GM23338 (cell line): ENCODE measurements at regions not wholly inside any gene's neighbourhood (a gene's known extent, or its start where the extent isn't known, plus 50 kb on each side); places are given as distances from the start of the nearest gene placed in this dataset.

Experiments used
- CREB1 ChIP-seq: fragments of 250-450 bp; sonication (Bioruptor Pico); IDR thresholded peaks from 2 replicates; pipeline ENCODE4 v1.5.0; 2020; ENCODE audit warnings: low read depth, mild to moderate bottlenecking, moderate library complexity
- CTCF ChIP-seq, 2 experiments: fragments of 200-600 bp in 1 of 2; sonication (generic) in 1 of 2; conservative IDR thresholded peaks; 2 replicates each; pipeline versions ENCODE4 v1.5.1 to v1.6.1; 2016 to 2017; ENCODE audit warnings: antibody characterized with exemption in 2 of 2, low read depth in 2 of 2, mild to moderate bottlenecking in 2 of 2, moderate library complexity in 1 of 2
- ETS1 ChIP-seq: IDR thresholded peaks from 2 replicates; pipeline ENCODE4 v1.6.1; 2016; ENCODE audit warnings: antibody characterized with exemption
- EZH2 ChIP-seq: fragments of 200-600 bp; sonication (generic); IDR thresholded peaks from one replicate; pipeline ENCODE4 v1.8.0; 2017; ENCODE audit warnings: antibody characterized with exemption, mild to moderate bottlenecking, low read depth; ENCODE audit not compliant: unreplicated experiment
- EZH2phosphoT487 ChIP-seq: fragments of 200-600 bp; sonication (generic); IDR thresholded peaks from one replicate; pipeline ENCODE4 v1.8.1; 2018; ENCODE audit warnings: antibody characterized with exemption; ENCODE audit not compliant: unreplicated experiment
- JUNB ChIP-seq: IDR thresholded peaks from one replicate; pipeline ENCODE4 v1.6.1; 2016; ENCODE audit warnings: antibody characterized with exemption; ENCODE audit not compliant: unreplicated experiment
- NANOG ChIP-seq: IDR thresholded peaks from 2 replicates; pipeline ENCODE4 v1.6.1; 2016; ENCODE audit warnings: antibody characterized with exemption, borderline replicate concordance
- POLR2AphosphoS5 ChIP-seq: IDR thresholded peaks from 2 replicates; pipeline ENCODE4 v1.6.1; 2016; ENCODE audit warnings: antibody characterized with exemption, low read depth
- REST ChIP-seq: IDR thresholded peaks from one replicate; pipeline ENCODE4 v1.6.1; 2018; ENCODE audit warnings: antibody characterized with exemption; ENCODE audit not compliant: unreplicated experiment
- STAT1 ChIP-seq: IDR thresholded peaks from one replicate; pipeline ENCODE4 v1.6.1; 2016; ENCODE audit warnings: antibody characterized with exemption; ENCODE audit not compliant: unreplicated experiment
- ZNF114 ChIP-seq: fragments of 250-450 bp; sonication (Bioruptor Pico); IDR thresholded peaks from 2 replicates; pipeline ENCODE4 v1.5.0; 2020; ENCODE audit warnings: mild to moderate bottlenecking, moderate library complexity
- ZNF331 ChIP-seq: fragments of 250-450 bp; sonication (Bioruptor Pico); IDR thresholded peaks from 2 replicates; pipeline ENCODE4 v1.5.0; 2020; ENCODE audit warnings: low read depth, mild to moderate bottlenecking, moderate library complexity
- ZNF462 ChIP-seq: fragments of 250-450 bp; sonication (Bioruptor Pico); IDR thresholded peaks from 2 replicates; pipeline ENCODE4 v1.5.0; 2020; ENCODE audit warnings: mild to moderate bottlenecking, moderate library complexity

GRCh38 chr12:83753205-83753604 is 1066.5 kb downstream of the TMTC2 start:
- no peak for TF ChIP-seq CTCF (conservative IDR thresholded peaks at IDR 0.05; ENCODE audit: low read depth in 2 of 2)
- no peak for TF ChIP-seq EZH2
- no peak for TF ChIP-seq POLR2AphosphoS5
- TF ChIP-seq REST, result no peak
- TF ChIP-seq EZH2phosphoT487, result no peak
- TF ChIP-seq CREB1, result no peak
- TF ChIP-seq JUNB, result no peak
- no peak for TF ChIP-seq ETS1
- TF ChIP-seq ZNF114 (CRISPR knock-in tag), result no peak
- no peak for TF ChIP-seq STAT1
- no peak for TF ChIP-seq ZNF331
- no peak for TF ChIP-seq ZNF462 (CRISPR knock-in tag)
- no peak for TF ChIP-seq NANOG
